ENCODE measurements at regions not wholly inside any gene's neighbourhood (a gene's known extent, or its start where the extent isn't known, plus 50 kb on each side); places are given as distances from the start of the nearest gene placed in this dataset.

DNA sequence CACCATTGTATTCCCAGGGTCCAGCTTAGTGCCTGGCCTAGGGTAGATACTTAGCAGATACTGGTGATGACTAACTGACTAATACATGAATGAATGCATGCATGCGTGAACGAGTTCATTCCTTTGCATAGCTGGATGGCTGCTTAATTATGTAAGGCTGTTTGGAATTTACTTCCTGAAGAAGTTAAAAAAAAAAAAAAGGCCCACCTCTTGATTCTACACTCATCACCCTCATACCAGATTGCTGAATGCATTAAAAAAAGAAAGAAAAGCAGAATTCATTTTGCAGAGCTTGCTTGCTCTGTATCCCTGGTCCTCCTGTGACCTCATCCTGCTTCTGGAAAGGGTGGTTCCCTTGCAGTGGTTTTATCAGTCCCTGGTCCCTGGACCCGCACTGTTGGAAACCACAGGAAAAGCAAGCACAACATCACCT is 277.6 kb upstream of the CFAP20DC start:
- no peaks in the 10 kb centered on the region for H3K36me3 Mint-ChIP-seq (ENCODE audit: unreplicated experiment)
- no peak overlapping the region for H3K4me3 Mint-ChIP-seq (ENCODE audit: unreplicated experiment)
- DNase-seq (ENCODE audit: extremely low spot score, unreplicated experiment), result no peak
- TF ChIP-seq, protein P1, sequence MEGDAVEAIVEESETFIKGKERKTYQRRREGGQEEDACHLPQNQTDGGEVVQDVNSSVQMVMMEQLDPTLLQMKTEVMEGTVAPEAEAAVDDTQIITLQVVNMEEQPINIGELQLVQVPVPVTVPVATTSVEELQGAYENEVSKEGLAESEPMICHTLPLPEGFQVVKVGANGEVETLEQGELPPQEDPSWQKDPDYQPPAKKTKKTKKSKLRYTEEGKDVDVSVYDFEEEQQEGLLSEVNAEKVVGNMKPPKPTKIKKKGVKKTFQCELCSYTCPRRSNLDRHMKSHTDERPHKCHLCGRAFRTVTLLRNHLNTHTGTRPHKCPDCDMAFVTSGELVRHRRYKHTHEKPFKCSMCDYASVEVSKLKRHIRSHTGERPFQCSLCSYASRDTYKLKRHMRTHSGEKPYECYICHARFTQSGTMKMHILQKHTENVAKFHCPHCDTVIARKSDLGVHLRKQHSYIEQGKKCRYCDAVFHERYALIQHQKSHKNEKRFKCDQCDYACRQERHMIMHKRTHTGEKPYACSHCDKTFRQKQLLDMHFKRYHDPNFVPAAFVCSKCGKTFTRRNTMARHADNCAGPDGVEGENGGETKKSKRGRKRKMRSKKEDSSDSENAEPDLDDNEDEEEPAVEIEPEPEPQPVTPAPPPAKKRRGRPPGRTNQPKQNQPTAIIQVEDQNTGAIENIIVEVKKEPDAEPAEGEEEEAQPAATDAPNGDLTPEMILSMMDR (IDR thresholded peaks at IDR 0.05), result no peak
- H3K27ac Mint-ChIP-seq (ENCODE audit: unreplicated experiment), result no peak overlapping the region
- H3K4me1 Mint-ChIP-seq (ENCODE audit: unreplicated experiment), result peaks cover 7% of the 10 kb centered on the region
- no peaks in the 10 kb centered on the region for H3K9me3 Mint-ChIP-seq (ENCODE audit: unreplicated experiment)
- no peaks in the 10 kb centered on the region for H3K27me3 Mint-ChIP-seq (ENCODE audit: unreplicated experiment)

DNA sequence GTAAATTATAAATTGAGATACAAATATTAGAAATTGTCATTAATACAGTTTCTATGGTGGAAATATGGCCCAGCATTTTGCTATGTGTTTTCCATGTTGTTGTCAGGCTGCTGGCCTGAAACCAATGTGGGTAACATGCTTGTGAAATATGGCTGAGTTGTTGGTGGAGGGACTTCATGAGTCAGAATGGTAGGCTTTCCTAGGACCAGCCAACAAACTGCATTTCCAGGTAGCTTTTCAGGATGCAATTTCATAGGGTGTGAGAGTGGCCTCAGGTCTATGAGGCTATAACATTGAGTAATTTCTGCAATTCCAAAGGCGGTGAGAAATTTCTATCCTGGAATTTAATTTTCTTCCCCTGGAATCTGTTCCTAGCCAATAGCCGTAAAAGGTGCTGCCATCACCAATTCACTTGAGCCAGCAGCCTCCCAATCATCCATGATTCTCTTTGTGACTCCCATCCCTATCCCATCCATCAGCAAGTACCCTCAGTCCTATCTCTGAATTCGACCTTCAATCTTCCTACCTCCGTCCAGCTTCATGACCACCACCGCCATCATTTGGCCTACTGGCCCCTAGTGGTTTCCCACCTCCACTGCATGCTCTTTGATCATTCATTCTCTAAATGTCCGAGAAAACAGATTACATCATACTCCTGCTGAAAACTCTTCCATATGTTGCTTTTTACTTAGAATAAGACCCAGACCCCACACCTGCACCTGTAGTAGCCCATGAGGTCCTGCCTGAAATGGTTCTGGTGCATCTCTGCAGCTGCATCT is 276.6 kb upstream of the CFAP20DC start:
- H3K9me3 Mint-ChIP-seq (ENCODE audit: unreplicated experiment), result no peaks in the 10 kb centered on the region
- H3K27me3 Mint-ChIP-seq (ENCODE audit: unreplicated experiment), result no peaks in the 10 kb centered on the region
- H3K4me3 Mint-ChIP-seq (ENCODE audit: unreplicated experiment), result no peak overlapping the region
- no peak overlapping the region for H3K27ac Mint-ChIP-seq (ENCODE audit: unreplicated experiment)
- H3K4me1 Mint-ChIP-seq (ENCODE audit: unreplicated experiment), result peaks cover 7% of the 10 kb centered on the region
- DNase-seq (ENCODE audit: extremely low spot score, unreplicated experiment), result no peak
- H3K36me3 Mint-ChIP-seq (ENCODE audit: unreplicated experiment), result no peaks in the 10 kb centered on the region
- TF ChIP-seq, protein P1 (IDR thresholded peaks at IDR 0.05), result no peak

DNA sequence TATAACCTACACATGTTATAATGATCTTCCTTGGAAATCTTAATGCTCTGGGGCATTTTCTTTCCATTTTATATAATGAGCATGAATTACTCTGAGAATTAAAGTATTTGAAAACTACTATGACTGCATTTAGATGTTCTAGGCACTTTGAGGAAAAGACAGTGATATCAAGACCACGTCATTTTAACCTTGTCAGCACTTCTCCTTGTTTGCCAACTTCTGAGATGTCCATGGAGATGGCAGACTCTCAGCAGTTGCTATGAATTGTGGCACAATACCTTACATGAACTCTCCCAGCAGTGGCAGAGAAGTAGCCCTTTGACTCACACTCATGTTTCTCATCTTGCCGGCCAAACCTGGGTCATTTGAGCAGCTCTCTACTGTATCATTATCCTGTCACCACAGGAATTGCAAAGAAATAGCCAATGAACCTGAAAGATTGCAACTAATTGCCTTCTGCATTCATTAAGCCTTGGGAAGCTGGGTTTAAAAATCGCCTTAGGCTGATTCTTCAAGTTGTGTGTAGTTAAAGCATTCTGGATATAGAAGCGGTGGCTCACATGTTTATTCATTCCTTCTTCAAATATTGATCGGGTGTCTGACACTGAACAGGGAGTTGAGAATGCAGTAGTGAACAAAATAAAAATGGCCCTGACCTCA is 272.2 kb upstream of the CFAP20DC start:
- TF ChIP-seq, protein P1 (IDR thresholded peaks at IDR 0.05), result no peak
- no peak for DNase-seq (ENCODE audit: extremely low spot score, unreplicated experiment)

DNA sequence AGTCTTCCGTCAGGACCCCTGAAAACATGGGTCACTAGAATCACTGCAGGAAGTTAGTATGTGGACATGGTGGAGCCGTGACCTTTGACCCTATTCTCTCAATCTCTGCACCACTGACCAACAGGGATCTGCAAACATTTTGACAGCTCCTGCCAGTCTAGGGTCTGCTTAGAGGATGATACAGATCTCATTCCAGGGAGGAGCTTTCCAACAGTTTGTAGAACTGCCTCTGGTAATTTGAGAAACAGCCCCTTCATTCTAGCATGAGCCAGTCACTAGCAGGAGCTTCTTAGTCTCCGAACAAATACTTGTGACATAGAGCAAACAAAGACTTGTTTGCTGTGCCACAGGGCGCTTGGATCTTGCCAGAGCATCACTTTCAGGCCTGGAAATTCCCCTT is 270.3 kb upstream of the CFAP20DC start:
- Mint-ChIP-seq H3K27me3 (ENCODE audit: unreplicated experiment) (no peaks in the 10 kb centered on the region), H3K4me3 (ENCODE audit: unreplicated experiment) (no peak overlapping the region), H3K36me3 (ENCODE audit: unreplicated experiment) (no peaks in the 10 kb centered on the region), H3K4me1 (ENCODE audit: unreplicated experiment) (no peaks in the 10 kb centered on the region), H3K27ac (ENCODE audit: unreplicated experiment) (no peak overlapping the region), H3K9me3 (ENCODE audit: unreplicated experiment) (no peaks in the 10 kb centered on the region)
- DNase-seq (ENCODE audit: extremely low spot score, unreplicated experiment), result no peak
- TF ChIP-seq, protein P1 (IDR thresholded peaks at IDR 0.05), result no peak

More for the DNA sequence above, 272.2 kb upstream of the CFAP20DC start:
- Mint-ChIP-seq H3K27ac (ENCODE audit: unreplicated experiment) (no peak overlapping the region), H3K36me3 (ENCODE audit: unreplicated experiment) (no peaks in the 10 kb centered on the region), H3K9me3 (ENCODE audit: unreplicated experiment) (no peaks in the 10 kb centered on the region), H3K4me3 (ENCODE audit: unreplicated experiment) (no peak overlapping the region), H3K4me1 (ENCODE audit: unreplicated experiment) (peaks cover under 1% of the 10 kb centered on the region), H3K27me3 (ENCODE audit: unreplicated experiment) (no peaks in the 10 kb centered on the region)

DNA sequence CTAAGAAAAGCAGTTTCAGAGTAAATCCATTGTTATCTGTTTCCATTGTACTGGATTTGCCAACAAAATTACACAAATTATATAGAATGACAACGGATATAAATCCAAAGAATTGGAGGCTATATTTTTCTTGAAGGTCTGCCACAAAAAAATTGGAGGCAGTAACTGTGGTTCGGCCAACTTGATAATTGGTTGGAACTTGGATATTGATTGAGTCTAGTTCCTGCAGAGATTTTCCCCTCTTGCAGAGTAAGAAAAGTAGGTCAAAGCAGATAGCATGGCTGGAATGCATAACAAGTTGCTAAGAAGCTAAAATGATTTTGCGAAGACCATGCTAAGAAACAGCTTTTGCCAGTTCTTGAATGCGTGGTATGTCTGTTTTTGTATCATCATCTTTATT is 269.6 kb upstream of the CFAP20DC start:
- Mint-ChIP-seq H3K4me3 (ENCODE audit: unreplicated experiment) (no peak overlapping the region), H3K27ac (ENCODE audit: unreplicated experiment) (no peak overlapping the region)

More for the DNA sequence above, 269.6 kb upstream of the CFAP20DC start:
- Mint-ChIP-seq H3K27me3 (ENCODE audit: unreplicated experiment) (no peaks in the 10 kb centered on the region), H3K36me3 (ENCODE audit: unreplicated experiment) (no peaks in the 10 kb centered on the region), H3K9me3 (ENCODE audit: unreplicated experiment) (no peaks in the 10 kb centered on the region), H3K4me1 (ENCODE audit: unreplicated experiment) (no peaks in the 10 kb centered on the region)
- TF ChIP-seq, protein P1 (IDR thresholded peaks at IDR 0.05), result no peak
- DNase-seq (ENCODE audit: extremely low spot score, unreplicated experiment), result no peak

All from osteocyte (in vitro differentiated cells).